Activated CD8-positive, alpha-beta T cell treated with anti-CD3 and anti-CD28 coated beads for 36 hours (primary cell): ENCODE measurements at regions not wholly inside any gene's neighbourhood (a gene's known extent, or its start where the extent isn't known, plus 50 kb on each side); places are given as distances from the start of the nearest gene placed in this dataset.

ENCODE experiments used
- ATAC-seq: fragments of 200-7000 bp; cut with Tn5 transposase; one replicate; pipeline ENCODE4 v1.10.0; 2021; ENCODE audit warnings: mild to moderate bottlenecking, moderate library complexity
- CTCF ChIA-PET: fragments of 350-600 bp; sonication (Branson Sonifier 250); formaldehyde crosslinking; loops from one replicate; lab custom pipeline; 2021; ENCODE audit warnings: antibody characterized with exemption; lab: Charles Lee
- POLR2A ChIA-PET: fragments of 350-600 bp; sonication (Branson Sonifier 250); formaldehyde crosslinking; loops from one replicate; lab custom pipeline; 2021; ENCODE audit warnings: antibody characterized with exemption; lab: Charles Lee
- DNase-seq: peaks from one replicate; pipeline ENCODE4 v3.0.0-alpha.2; 2020
- H3K27ac Mint-ChIP-seq: one replicate; pipeline ENCODE4 v1.8.0; 2021; ENCODE audit warnings: mild to moderate bottlenecking, mixed read lengths
- H3K27me3 Mint-ChIP-seq: one replicate; pipeline ENCODE4 v1.8.0; 2021; ENCODE audit warnings: mixed read lengths
- H3K36me3 Mint-ChIP-seq: one replicate; pipeline ENCODE4 v1.8.0; 2021; ENCODE audit warnings: low read depth, mixed read lengths
- H3K4me1 Mint-ChIP-seq: one replicate; pipeline ENCODE4 v1.8.0; 2021; ENCODE audit warnings: low read depth, mixed read lengths
- H3K4me3 Mint-ChIP-seq: one replicate; pipeline ENCODE4 v1.8.0; 2021; ENCODE audit warnings: mild to moderate bottlenecking, moderate library complexity, mixed read lengths
- H3K9me3 Mint-ChIP-seq: one replicate; pipeline ENCODE4 v1.8.0; 2021; ENCODE audit warnings: mixed read lengths
- CTCF ChIP-seq: fragments of 200-600 bp; IDR thresholded peaks from one replicate; pipeline ENCODE4 v1.8.0; 2022; ENCODE audit warnings: antibody characterized with exemption, mild to moderate bottlenecking
- intact Hi-C: fragments of 100-400 bp; cut with micrococcal nuclease; formaldehyde crosslinking; loops from one replicate; pipeline ENCODE4 v1.10.0; 2022

GRCh38 chr5:162990856-162991497 lies 446.4 kb upstream of the CCNG1 start:
- Mint-ChIP-seq H3K4me3 (no peak overlapping the region), H3K27me3 (no peaks in the 10 kb centered on the region), H3K36me3 (no peaks in the 10 kb centered on the region), H3K4me1 (no peaks in the 10 kb centered on the region), H3K27ac (no peak overlapping the region), H3K9me3 (peaks cover 6% of the 10 kb centered on the region)
- intact Hi-C loops, result no loop called here
- ChIA-PET CTCF (no interaction called here), POLR2A (no interaction called here)
- DNase-seq (no peak), ATAC-seq (no peak)
- no peak for TF ChIP-seq CTCF

GRCh38 chr5:162995568-162995967 lies 441.8 kb upstream of the CCNG1 start:
- no peaks in the 10 kb centered on the region for H3K4me1 Mint-ChIP-seq
- POLR2A ChIA-PET, result no interaction called here
- ATAC-seq, result no peak
- H3K27me3 Mint-ChIP-seq, result no peaks in the 10 kb centered on the region
- H3K9me3 Mint-ChIP-seq, result peaks cover 7% of the 10 kb centered on the region
- CTCF ChIA-PET, result no interaction called here
- intact Hi-C loops, result no loop called here
- no peak for DNase-seq
- no peaks in the 10 kb centered on the region for H3K36me3 Mint-ChIP-seq
- no peak overlapping the region for H3K4me3 Mint-ChIP-seq
- no peak for TF ChIP-seq CTCF
- H3K27ac Mint-ChIP-seq, result no peak overlapping the region

- H3K4me1 Mint-ChIP-seq, result no peaks in the 10 kb centered on the region
- H3K36me3 Mint-ChIP-seq, result no peaks in the 10 kb centered on the region
- TF ChIP-seq CTCF, result no peak
- no peaks in the 10 kb centered on the region for H3K27me3 Mint-ChIP-seq
- peaks cover 9% of the 10 kb centered on the region for H3K9me3 Mint-ChIP-seq
- H3K4me3 Mint-ChIP-seq, result no peak overlapping the region
- POLR2A ChIA-PET, result no interaction called here
- CTCF ChIA-PET, result no interaction called here
- intact Hi-C loops, result no loop called here
- H3K27ac Mint-ChIP-seq, result no peak overlapping the region
- ATAC-seq (no peak), DNase-seq (no peak)
Observed at GRCh38 chr5:162996053-162996452, 441.3 kb upstream of the CCNG1 start.

- no peaks in the 10 kb centered on the region for H3K4me1 Mint-ChIP-seq
- H3K27ac Mint-ChIP-seq, result no peak overlapping the region
- H3K36me3 Mint-ChIP-seq, result no peaks in the 10 kb centered on the region
- ChIA-PET CTCF (no interaction called here), POLR2A (no interaction called here)
- intact Hi-C loops, result no loop called here
- ATAC-seq (no peak), DNase-seq (no peak)
- TF ChIP-seq CTCF, result no peak
- H3K4me3 Mint-ChIP-seq, result no peak overlapping the region
- H3K27me3 Mint-ChIP-seq, result no peaks in the 10 kb centered on the region
- H3K9me3 Mint-ChIP-seq, result peaks cover 3% of the 10 kb centered on the region
Observed at GRCh38 chr5:163005949-163006348, 431.4 kb upstream of the CCNG1 start.

GRCh38 chr5:163022582-163023128 lies 414.7 kb upstream of the CCNG1 start:
- Mint-ChIP-seq H3K27me3 (no peaks in the 10 kb centered on the region), H3K4me1 (no peaks in the 10 kb centered on the region), H3K4me3 (no peak overlapping the region), H3K27ac (no peak overlapping the region), H3K9me3 (peaks cover 4% of the 10 kb centered on the region), H3K36me3 (no peaks in the 10 kb centered on the region)
- ChIA-PET CTCF (interaction anchor here (1.1 kb wide), 1 partner anchor 15 kb away, joined by 3 read pairs; no protein-coding TSS in a partner anchor), POLR2A (no interaction called here)
- intact Hi-C loops, result no loop called here
- DNase-seq (no peak), ATAC-seq (no peak)
- TF ChIP-seq CTCF, result no peak
